Endothelial cell of hepatic sinusoid (primary cell): ENCODE measurements at regions not wholly inside any gene's neighbourhood (a gene's known extent, or its start where the extent isn't known, plus 50 kb on each side); places are given as distances from the start of the nearest gene placed in this dataset.

Source experiments
- in situ Hi-C: cut with HindIII; loops from 2 replicates; pipeline ENCODE4 v1.10.0; 2017; ENCODE audit warnings: low sequenced_read_pairs

DNA sequence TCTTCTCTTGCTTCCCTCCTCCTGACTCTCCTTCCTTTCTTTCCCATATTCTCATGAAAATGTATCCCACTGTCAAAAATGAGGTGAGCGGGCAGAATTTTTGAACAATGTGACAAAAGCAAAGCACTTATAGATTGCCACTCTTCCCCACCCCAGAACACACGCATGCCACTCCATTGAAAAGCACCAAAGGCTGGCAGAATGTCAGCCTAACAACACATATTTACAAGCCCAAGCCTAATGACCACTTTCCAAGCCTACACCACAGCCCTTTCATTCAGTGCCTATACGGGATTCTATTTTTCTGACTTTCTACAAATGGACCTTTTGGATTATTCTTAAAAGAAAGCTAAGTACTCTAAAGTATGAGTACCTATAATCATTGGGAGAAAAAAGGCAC is 62.9 kb upstream of the METAP2 start:
- in situ Hi-C loops = no loop called here

DNA sequence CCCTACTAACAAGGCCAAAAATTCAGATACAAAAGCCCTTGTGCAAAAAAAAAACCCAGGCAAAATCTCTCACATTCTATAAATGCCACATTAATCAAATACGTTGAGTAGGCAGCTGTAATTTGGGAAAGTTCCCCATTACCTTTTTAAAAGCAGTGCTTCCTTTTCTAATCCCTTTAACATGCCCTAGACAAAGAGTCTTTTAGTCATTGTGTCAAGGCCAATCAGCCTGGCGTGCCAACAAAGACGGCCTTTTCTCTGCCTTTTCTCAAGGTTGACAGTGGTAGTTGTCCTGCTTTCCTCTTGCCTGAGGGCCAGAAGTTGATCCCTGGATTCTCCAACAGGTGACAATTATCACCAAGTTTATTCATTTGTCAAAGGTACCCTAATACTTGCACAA is 62.5 kb upstream of the METAP2 start:
- in situ Hi-C loops = no loop called here

DNA sequence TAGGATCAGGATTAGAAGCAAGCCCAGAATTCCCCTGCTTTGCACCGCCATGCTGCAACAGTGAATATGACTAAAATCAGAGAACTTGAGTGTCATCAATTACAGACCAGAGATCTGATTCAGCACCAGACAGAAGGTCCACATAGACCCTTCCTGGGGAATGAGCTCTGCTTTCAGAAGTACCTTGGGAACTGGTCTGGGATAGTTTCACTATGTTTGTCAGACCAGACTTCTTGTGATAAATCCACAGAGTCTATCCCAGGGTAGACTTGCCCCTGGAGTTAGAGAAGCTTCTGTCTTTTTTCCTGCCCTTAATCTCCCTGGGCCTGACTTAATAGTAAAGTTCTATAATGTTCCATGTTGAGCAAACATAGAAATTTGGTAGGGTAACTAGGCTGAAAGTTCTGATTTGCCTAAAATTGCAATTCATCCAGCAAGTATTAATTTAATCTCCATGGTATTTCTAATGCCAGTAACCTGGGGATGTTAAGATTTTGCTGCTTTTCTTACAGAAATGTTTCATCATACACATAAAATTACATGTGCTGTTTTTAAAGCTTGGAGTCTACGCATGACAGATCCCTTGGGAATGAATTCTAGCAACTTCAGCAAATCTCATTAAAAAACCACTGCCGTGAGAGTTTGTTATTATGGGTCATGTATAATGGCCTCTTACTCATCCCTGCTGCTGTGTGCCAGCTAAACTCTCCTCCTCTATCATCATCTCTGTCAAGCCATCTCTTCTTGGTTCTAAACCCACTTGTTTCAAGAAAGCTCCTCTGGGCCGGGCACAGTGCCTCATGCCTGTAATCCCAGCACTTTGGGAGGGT is 61.3 kb upstream of the METAP2 start:
- in situ Hi-C loops = no loop called here

DNA sequence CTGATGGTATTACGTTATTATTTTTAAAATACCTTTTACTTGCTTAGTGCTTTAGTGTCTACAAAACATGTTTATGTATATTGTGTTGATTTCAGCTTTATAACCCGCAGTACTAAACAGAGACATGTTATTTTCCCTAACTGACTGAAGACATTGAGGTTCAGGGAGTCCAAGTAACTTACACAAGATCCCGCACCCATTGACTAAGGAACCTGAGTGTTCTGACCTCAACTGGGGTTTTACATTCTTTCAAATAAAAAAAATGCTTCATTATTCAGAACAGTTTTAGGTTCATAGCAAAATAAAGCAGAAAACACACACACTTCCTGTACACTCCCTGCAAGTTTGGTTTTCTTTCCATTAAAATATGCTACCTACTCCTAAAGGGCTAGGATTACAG is 60.4 kb upstream of the METAP2 start:
- in situ Hi-C loops = no loop called here

DNA sequence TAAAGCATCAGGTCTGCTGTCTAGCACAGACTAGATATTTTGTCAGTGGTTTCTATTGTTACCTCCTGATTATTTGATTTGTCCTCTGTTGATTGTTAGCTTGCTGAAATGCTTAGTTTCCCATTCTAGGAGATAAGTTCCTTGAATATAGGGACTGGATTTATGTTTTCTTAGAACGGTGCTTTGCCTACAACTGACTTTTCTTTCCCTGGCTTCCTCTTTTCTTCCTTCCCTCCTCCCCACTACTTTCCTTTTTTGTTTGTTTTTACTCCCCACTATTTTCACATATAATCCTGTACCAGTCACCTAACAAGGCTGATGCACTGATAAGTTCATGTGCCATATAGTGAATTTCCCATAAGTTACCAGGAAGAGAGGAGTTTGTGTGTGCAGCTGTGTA is 58.5 kb upstream of the METAP2 start:
- in situ Hi-C loops = no loop called here

DNA sequence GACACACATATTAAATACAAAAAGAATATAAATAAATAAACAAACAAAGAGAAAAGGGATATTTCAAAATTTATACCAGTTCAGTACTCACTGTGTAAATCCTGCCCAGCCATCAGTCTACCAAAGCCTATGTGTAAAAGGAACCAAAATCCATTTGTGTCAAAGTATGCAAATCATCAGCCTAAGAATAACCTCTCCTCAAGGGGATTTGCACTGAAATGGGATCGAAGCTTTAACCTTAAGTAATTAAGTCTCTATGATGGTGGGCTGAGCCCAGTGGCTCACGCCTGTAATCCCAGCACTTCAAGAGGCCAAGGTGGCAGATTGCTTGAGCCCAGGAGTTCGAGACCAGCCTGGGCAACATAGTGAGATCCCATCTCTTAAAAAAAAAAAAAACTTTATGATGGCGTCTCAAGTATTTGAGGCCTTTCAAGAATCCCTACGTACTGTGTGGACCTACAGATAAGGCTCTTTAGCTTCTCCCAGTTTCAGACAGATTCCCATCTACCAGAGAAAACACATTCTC is 57.8 kb upstream of the METAP2 start:
- in situ Hi-C loops = no loop called here

DNA sequence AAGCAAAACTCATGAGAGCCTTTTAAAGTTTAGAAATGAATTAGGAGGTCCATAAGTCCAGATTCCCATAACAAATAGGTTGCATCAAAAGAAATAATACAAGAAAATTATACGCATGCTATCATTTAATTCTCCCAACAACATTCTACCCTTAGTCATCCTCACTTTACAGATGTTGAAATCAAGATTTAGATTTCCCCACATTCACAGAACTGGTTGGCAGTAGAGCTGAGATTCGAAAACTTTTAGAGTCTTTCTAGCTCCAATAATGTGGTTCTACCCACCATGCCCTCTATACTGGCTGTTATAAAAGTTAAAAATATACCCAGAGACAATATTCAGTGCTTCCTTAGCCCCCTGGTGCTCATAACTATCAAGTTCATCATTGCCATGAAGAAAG is 56.6 kb upstream of the METAP2 start:
- in situ Hi-C loops = no loop called here

DNA sequence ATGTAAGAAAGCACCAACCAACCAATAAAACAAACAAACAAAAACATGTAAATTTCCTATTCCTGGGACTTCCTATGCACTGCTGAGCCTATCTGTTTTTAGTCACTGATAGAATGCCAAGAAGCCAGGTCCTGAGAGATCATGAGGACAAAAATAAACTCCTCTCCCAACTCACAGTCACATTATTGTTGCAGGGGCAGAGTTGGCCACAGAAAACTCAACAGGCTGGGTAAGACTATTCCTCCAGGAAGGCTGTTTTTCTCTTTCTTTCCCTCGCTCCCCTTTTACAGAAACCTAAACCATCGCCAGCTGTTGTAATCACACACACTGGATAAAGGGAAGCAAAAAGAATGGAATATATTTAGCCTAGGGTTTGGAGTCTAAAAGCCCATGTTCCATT is 55.8 kb upstream of the METAP2 start:
- in situ Hi-C loops = no loop called here
